ENCODE measurements at regions not wholly inside any gene's neighbourhood (a gene's known extent, or its start where the extent isn't known, plus 50 kb on each side); places are given as distances from the start of the nearest gene placed in this dataset.

DNA sequence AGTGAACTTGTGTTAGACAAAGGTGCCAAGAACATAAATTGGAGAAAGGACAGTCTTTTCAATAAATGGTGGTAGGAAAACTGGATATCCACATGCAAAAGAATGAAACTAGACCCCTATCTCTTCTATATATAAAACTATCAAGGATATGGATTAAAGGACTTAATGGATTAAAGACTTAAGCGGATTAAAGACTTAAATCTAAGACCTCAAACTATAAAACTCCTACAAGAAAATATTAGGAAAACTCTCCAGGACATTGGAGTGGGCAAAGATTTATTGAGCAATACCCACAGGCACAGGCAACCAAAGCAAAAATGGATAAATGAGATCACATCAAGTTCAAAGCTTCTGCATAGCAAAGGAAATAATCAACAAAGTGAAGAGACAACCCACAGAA lies 242.9 kb upstream of the MEOX2 start:
- no peaks in the 10 kb centered on the region for H3K27me3 Mint-ChIP-seq
- H3K4me1 Mint-ChIP-seq (ENCODE audit: low read depth): no peaks in the 10 kb centered on the region
- H3K4me3 Mint-ChIP-seq: no peak overlapping the region
- DNase-seq (no peak), ATAC-seq (no peak)
- TF ChIP-seq, protein P1, sequence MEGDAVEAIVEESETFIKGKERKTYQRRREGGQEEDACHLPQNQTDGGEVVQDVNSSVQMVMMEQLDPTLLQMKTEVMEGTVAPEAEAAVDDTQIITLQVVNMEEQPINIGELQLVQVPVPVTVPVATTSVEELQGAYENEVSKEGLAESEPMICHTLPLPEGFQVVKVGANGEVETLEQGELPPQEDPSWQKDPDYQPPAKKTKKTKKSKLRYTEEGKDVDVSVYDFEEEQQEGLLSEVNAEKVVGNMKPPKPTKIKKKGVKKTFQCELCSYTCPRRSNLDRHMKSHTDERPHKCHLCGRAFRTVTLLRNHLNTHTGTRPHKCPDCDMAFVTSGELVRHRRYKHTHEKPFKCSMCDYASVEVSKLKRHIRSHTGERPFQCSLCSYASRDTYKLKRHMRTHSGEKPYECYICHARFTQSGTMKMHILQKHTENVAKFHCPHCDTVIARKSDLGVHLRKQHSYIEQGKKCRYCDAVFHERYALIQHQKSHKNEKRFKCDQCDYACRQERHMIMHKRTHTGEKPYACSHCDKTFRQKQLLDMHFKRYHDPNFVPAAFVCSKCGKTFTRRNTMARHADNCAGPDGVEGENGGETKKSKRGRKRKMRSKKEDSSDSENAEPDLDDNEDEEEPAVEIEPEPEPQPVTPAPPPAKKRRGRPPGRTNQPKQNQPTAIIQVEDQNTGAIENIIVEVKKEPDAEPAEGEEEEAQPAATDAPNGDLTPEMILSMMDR (IDR thresholded peaks at IDR 0.05): no peak
- H3K27ac Mint-ChIP-seq: no peak overlapping the region
- intact Hi-C loops (cut with micrococcal nuclease): no loop called here
- H3K36me3 Mint-ChIP-seq (ENCODE audit: low read depth): no peaks in the 10 kb centered on the region
- H3K9me3 Mint-ChIP-seq: peaks cover 8% of the 10 kb centered on the region
- ChIA-PET CTCF (interaction anchor here (1.7 kb wide), 1 partner anchor 11 kb away, joined by 3 read pairs; no protein-coding TSS in a partner anchor), POLR2A (no interaction called here)

DNA sequence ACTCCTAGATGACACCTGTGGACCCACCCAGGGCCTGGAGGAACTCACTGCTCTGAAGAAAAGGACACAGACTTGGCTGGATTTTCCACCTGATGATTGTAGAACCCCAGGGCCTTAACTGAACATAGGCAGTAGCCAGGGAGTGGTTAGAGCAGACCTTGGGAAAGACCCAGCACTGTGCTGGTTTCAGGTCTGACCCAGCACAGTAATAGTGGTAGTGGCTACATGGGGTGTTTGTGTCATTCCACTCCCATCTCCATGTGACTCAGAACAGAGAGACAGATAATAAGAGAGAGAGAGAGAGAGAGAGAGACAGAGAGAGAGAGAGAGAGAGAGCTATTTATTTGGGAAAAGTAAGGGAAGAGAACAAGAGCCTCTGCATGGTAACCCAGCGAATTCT lies 239.1 kb upstream of the MEOX2 start:
- H3K27ac Mint-ChIP-seq: no peak overlapping the region
- CTCF ChIA-PET: no interaction called here
- DNase-seq: no peak
- no peaks in the 10 kb centered on the region for H3K4me1 Mint-ChIP-seq (ENCODE audit: low read depth)
- peaks cover 6% of the 10 kb centered on the region for H3K9me3 Mint-ChIP-seq
- POLR2A ChIA-PET: no interaction called here
- no peak for ATAC-seq
- TF ChIP-seq, protein P1 (IDR thresholded peaks at IDR 0.05): no peak
- H3K4me3 Mint-ChIP-seq: no peak overlapping the region
- intact Hi-C loops (cut with micrococcal nuclease): no loop called here
- no peaks in the 10 kb centered on the region for H3K27me3 Mint-ChIP-seq
- no peaks in the 10 kb centered on the region for H3K36me3 Mint-ChIP-seq (ENCODE audit: low read depth)

DNA sequence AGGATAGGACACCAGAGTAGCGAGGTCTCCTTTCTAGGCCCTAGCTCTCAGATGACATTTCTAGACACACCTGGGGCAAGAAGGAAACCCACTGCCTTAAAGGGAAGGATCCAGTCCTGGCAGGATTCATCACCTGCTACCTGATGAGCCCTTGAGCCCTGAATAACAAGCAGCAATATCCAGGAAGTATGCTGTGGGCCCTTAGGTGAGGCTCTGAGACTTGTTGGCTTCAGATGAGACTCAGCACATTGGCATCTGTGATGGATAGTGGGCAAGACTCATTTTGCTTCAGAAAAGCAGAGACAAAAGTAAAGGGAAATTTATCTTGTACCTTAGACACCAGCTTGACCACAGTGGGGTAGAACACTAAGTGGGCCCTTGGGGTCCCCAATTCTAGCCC lies 238.4 kb upstream of the MEOX2 start:
- Mint-ChIP-seq H3K27me3 (no peaks in the 10 kb centered on the region), H3K27ac (no peak overlapping the region), H3K9me3 (peaks cover 6% of the 10 kb centered on the region), H3K36me3 (ENCODE audit: low read depth) (no peaks in the 10 kb centered on the region), H3K4me1 (ENCODE audit: low read depth) (no peaks in the 10 kb centered on the region), H3K4me3 (no peak overlapping the region)
- ATAC-seq (no peak), DNase-seq (no peak)
- POLR2A ChIA-PET: no interaction called here
- CTCF ChIA-PET: no interaction called here
- intact Hi-C loops (cut with micrococcal nuclease): no loop called here
- TF ChIP-seq, protein P1 (IDR thresholded peaks at IDR 0.05): no peak

DNA sequence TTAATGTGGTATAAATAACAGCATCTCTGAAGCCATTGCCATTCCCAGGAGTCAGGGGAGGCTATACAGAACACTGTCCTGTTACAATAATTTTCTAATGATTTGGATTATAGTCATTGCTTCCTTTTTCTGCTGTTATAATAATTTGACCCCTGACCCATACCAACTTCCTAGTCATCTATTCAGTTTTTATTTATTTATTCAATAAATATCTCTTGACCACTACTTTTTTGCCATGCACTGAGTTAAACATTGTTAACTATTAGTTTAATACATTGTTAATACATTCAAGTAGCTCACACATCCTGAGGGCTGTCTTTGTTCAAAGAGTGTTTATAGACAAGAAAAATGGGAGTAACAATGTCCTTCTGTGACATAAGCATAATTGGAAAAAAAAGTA lies 235.5 kb upstream of the MEOX2 start:
- no peaks in the 10 kb centered on the region for H3K27me3 Mint-ChIP-seq
- ATAC-seq (no peak), DNase-seq (no peak)
- no peak overlapping the region for H3K27ac Mint-ChIP-seq
- intact Hi-C loops (cut with micrococcal nuclease): no loop called here
- H3K9me3 Mint-ChIP-seq: peaks cover 6% of the 10 kb centered on the region
- no peak overlapping the region for H3K4me3 Mint-ChIP-seq
- ChIA-PET POLR2A (no interaction called here), CTCF (no interaction called here)
- H3K4me1 Mint-ChIP-seq (ENCODE audit: low read depth): no peaks in the 10 kb centered on the region
- no peaks in the 10 kb centered on the region for H3K36me3 Mint-ChIP-seq (ENCODE audit: low read depth)
- TF ChIP-seq, protein P1 (IDR thresholded peaks at IDR 0.05): no peak

DNA sequence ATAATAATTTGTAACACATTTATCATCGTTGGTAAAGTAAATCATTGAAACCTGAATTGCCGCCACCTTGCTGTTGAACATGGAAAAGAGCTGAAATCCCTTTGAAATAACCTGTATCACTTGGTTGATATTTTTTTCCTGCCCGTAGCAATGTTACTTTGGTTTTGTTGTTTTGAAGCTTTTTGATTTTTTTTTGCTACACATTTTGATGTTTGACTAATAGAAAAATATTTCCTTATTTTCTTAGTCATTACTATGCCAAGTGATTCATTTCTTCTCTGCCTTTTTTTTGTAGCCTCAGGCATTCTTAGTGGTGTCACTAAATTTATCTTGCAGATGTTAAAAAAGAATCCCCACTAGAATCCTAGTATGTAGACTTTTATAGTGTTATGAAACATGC lies 235.1 kb upstream of the MEOX2 start:
- ATAC-seq: no peak
- no peak for DNase-seq
- H3K36me3 Mint-ChIP-seq (ENCODE audit: low read depth): no peaks in the 10 kb centered on the region
- ChIA-PET CTCF (no interaction called here), POLR2A (no interaction called here)
- no peak overlapping the region for H3K4me3 Mint-ChIP-seq
- H3K27me3 Mint-ChIP-seq: no peaks in the 10 kb centered on the region
- no peaks in the 10 kb centered on the region for H3K4me1 Mint-ChIP-seq (ENCODE audit: low read depth)
- peaks cover 5% of the 10 kb centered on the region for H3K9me3 Mint-ChIP-seq
- intact Hi-C loops (cut with micrococcal nuclease): no loop called here
- TF ChIP-seq, protein P1 (IDR thresholded peaks at IDR 0.05): no peak
- no peak overlapping the region for H3K27ac Mint-ChIP-seq
